HepG2 (cell line): ENCODE measurements at regions not wholly inside any gene's neighbourhood (a gene's known extent, or its start where the extent isn't known, plus 50 kb on each side); places are given as distances from the start of the nearest gene placed in this dataset.

Experiments
- ATAC-seq: fragments of 200-7000 bp; cut with Tn5 transposase; 3 replicates; pipeline ENCODE4 v1.9.1; 2020; ENCODE audit warnings: mild to moderate bottlenecking, moderate library complexity
- BruUV-seq: library from RNA; stranded (reverse); fragments of 400-500 nt; replicated peaks from 2 replicates; lab custom pipeline; 2021; lab: Mats Ljungman, UMichigan
- CTCF ChIA-PET: fragments of 300-600 bp; formaldehyde crosslinking; extraction: SDS; loops from one replicate; lab custom pipeline; 2021; ENCODE audit warnings: low total read pairs, inconsistent platforms, low intra/inter-chr PET ratio; lab: Yijun Ruan, JAX
- POLR2A ChIA-PET: fragments of 350-600 bp; sonication (Branson Sonifier 250); formaldehyde crosslinking; loops from one replicate; lab custom pipeline; 2020; ENCODE audit warnings: antibody characterized with exemption, inconsistent platforms; lab: Yijun Ruan, JAX
- DNase-seq: peaks from one replicate; pipeline ENCODE4 v3.0.0-alpha.2; 2015; ENCODE audit warnings: low spot score
- FAIRE-seq: peaks from 3 replicates; lab custom pipeline; 2011; peaks lifted over from hg19 to GRCh38; lab: Jason Lieb, UNC
- H2AFZ ChIP-seq: one replicate; pipeline ENCODE4 v1.6.1; 2011; ENCODE audit warnings: low read length, inconsistent platforms
- H3K27ac ChIP-seq: fragments of 300-600 bp; 3 replicates; pipeline ENCODE4 v1.8.0; 2011; ENCODE audit warnings: mixed run types, mild to moderate bottlenecking, mixed read lengths, low read length, inconsistent platforms; ENCODE audit not compliant: insufficient read depth; ENCODE audit errors: extremely low read length
- H3K27me3 ChIP-seq, 2 experiments: fragments of 200-600 bp in 1 of 2; 2 replicates in 1 of 2; 3 replicates in 1 of 2; pipeline versions ENCODE4 v1.6.0 to v1.8.0; 2011; ENCODE audit warnings: low read length in 2 of 2, mild to moderate bottlenecking in 2 of 2, moderate library complexity in 2 of 2, inconsistent platforms in 1 of 2; ENCODE audit not compliant: insufficient read depth in 2 of 2, control insufficient read depth in 1 of 2
- H3K36me3 ChIP-seq, 2 experiments: fragments of 200-600 bp in 1 of 2; replicated peaks in 1 of 2; 2 replicates in 1 of 2; 3 replicates in 1 of 2; pipeline versions ENCODE4 v1.5.1 to v1.8.0; 2011; ENCODE audit warnings: low read length in 2 of 2, inconsistent platforms in 1 of 2; ENCODE audit not compliant: insufficient read depth in 2 of 2, control insufficient read depth in 1 of 2
- H3K4me1 ChIP-seq: 2 replicates; pipeline ENCODE4 v1.5.1; 2012; ENCODE audit warnings: low read length, inconsistent platforms; ENCODE audit not compliant: insufficient read depth
- H3K4me2 ChIP-seq: 2 replicates; pipeline ENCODE4 v1.6.0; 2011; ENCODE audit warnings: low read depth, low read length, inconsistent platforms
- H3K4me3 ChIP-seq, 3 experiments: fragments of 200-600 bp in 1 of 3; sonication (generic), shearing (Covaris generic) in 1 of 3; replicated peaks in 1 of 3; 2 replicates each; pipeline ENCODE4 v1.5.1; 2011 to 2016; ENCODE audit warnings: low read length in 3 of 3, inconsistent platforms in 2 of 3, low read depth in 2 of 3, mild to moderate bottlenecking in 2 of 3, control low read depth in 1 of 3, mixed read lengths in 1 of 3; ENCODE audit not compliant: insufficient read depth in 1 of 3
- H3K79me2 ChIP-seq: one replicate; pipeline ENCODE4 v1.6.1; 2011; ENCODE audit warnings: low read length, inconsistent platforms; ENCODE audit not compliant: insufficient read depth
- H3K9ac ChIP-seq: 2 replicates; pipeline ENCODE4 v1.6.0; 2011; ENCODE audit warnings: mild to moderate bottlenecking, low read depth, low read length, inconsistent platforms; ENCODE audit not compliant: insufficient read depth
- H3K9me3 ChIP-seq: 2 replicates; pipeline ENCODE4 v1.5.1; 2012; ENCODE audit warnings: mild to moderate bottlenecking, low read length
- H4K20me1 ChIP-seq: 2 replicates; pipeline ENCODE4 v1.6.0; 2011; ENCODE audit warnings: inconsistent platforms, mild to moderate bottlenecking, low read length, moderate library complexity; ENCODE audit not compliant: insufficient read depth
- ARID2 ChIP-seq: sonication (generic); formaldehyde crosslinking; IDR thresholded peaks from 2 replicates; pipeline ENCODE4 v1.8.1; 2022; ENCODE audit warnings: mild to moderate bottlenecking, missing genetic modification reagents, borderline replicate concordance
- CCAR2 ChIP-seq: fragments of 200-400 bp; formaldehyde crosslinking; optimal IDR thresholded peaks from 2 replicates; pipeline ENCODE3; 2018; ENCODE audit warnings: low read depth, mild to moderate bottlenecking, low read length, moderate library complexity
- FOXK1 ChIP-seq: sonication (generic); formaldehyde crosslinking; IDR thresholded peaks from 2 replicates; pipeline ENCODE4 v1.4.0; 2020; ENCODE audit warnings: low read depth, missing genetic modification reagents, borderline replicate concordance
- KDM4B ChIP-seq: sonication (generic); formaldehyde crosslinking; IDR thresholded peaks from 2 replicates; pipeline ENCODE4 v1.4.0; 2020; ENCODE audit warnings: missing genetic modification reagents
- KDM5B ChIP-seq: sonication (generic); formaldehyde crosslinking; IDR thresholded peaks from 2 replicates; pipeline ENCODE4 v1.4.0; 2020; ENCODE audit warnings: missing genetic modification reagents, mild to moderate bottlenecking, borderline replicate concordance
- NR2C2 ChIP-seq: sonication (generic); formaldehyde crosslinking; IDR thresholded peaks from 2 replicates; pipeline ENCODE4 v1.4.0; 2020; ENCODE audit warnings: missing genetic modification reagents, mild to moderate bottlenecking, moderate library complexity, borderline replicate concordance
- ZMYM3 ChIP-seq: sonication (generic); formaldehyde crosslinking; IDR thresholded peaks from 2 replicates; pipeline ENCODE4 v1.5.1; 2020; ENCODE audit warnings: mild to moderate bottlenecking, missing genetic modification reagents
- ZNF296 ChIP-seq: sonication (generic); formaldehyde crosslinking; conservative IDR thresholded peaks from 2 replicates; pipeline ENCODE4 v1.5.0; 2020; ENCODE audit warnings: mild to moderate bottlenecking, missing genetic modification reagents
- WGBS: methylation state at CpG from one replicate; pipeline ENCODE4 v1.1.6; 2017; ENCODE audit warnings: low lambda C conversion rate; 5-methylcytosine and 5-hydroxymethylcytosine counted together
- in situ Hi-C: cut with HindIII; loops from 2 replicates; pipeline ENCODE4 v1.10.0; 2017; ENCODE audit warnings: low pct_unique_long_range_greater_than_20kb; ENCODE audit not compliant: extremely low pct_ligation_motif_present
- intact Hi-C: fragments of 100-400 bp; cut with micrococcal nuclease; formaldehyde crosslinking; loops from one replicate; pipeline ENCODE4 v1.10.0; 2022; ENCODE audit not compliant: unreplicated experiment
- TF ChIP-seq, protein P1 (sequence below): sonication (generic); formaldehyde crosslinking; IDR thresholded peaks from 2 replicates; pipeline ENCODE4 v1.4.0; 2020; ENCODE audit warnings: missing genetic modification reagents, borderline replicate concordance
- TF ChIP-seq, protein P2 (sequence below): sonication (generic); formaldehyde crosslinking; IDR thresholded peaks from 2 replicates; pipeline ENCODE4 v1.8.0; 2022; ENCODE audit warnings: low read depth, missing genetic modification reagents
- TF ChIP-seq, protein P3 (sequence below): sonication (generic); formaldehyde crosslinking; IDR thresholded peaks from 2 replicates; pipeline ENCODE4 v1.4.0; 2020; ENCODE audit warnings: low read depth, mild to moderate bottlenecking, missing genetic modification reagents
- TF ChIP-seq, protein P4 (sequence below): sonication (generic); formaldehyde crosslinking; IDR thresholded peaks from 2 replicates; pipeline ENCODE4 v1.5.0; 2020; ENCODE audit warnings: missing genetic modification reagents
- TF ChIP-seq, protein P5 (sequence below): sonication (generic); formaldehyde crosslinking; IDR thresholded peaks from 2 replicates; pipeline ENCODE4 v1.4.0; 2020; ENCODE audit warnings: missing genetic modification reagents

DNA sequence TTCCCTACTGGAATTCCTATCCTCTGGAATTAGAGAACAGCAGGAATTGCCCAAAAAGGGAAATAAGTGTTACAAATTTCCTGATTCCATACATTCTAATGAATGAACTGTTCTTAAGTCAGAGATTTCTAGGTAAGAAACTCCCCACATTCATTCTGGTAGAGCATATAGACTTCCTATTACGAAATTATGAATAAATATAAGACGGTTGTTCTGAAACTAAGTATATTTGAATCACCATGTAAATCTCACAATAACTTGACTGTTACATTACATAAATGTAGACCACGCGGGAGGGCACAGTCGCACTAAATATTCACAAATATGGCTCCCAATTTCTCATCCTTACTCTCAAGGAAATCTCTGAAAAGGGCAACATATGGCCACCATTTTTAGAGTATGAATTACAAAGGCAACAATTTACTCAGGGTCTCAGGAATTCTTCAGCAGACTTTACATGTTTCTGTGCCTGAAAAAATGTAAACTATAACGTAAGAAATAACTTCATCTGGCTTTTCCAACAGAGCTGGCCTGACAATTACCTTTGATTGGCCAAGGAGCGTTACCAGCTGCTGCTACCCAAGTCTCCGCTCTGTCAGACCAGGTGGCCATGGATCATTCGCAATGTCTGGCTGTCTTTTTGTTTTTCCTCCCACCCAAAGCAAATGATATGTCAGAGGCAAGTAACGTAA, 115.8 kb downstream of the MPP7 start (continued):
- TF ChIP-seq, protein P1, sequence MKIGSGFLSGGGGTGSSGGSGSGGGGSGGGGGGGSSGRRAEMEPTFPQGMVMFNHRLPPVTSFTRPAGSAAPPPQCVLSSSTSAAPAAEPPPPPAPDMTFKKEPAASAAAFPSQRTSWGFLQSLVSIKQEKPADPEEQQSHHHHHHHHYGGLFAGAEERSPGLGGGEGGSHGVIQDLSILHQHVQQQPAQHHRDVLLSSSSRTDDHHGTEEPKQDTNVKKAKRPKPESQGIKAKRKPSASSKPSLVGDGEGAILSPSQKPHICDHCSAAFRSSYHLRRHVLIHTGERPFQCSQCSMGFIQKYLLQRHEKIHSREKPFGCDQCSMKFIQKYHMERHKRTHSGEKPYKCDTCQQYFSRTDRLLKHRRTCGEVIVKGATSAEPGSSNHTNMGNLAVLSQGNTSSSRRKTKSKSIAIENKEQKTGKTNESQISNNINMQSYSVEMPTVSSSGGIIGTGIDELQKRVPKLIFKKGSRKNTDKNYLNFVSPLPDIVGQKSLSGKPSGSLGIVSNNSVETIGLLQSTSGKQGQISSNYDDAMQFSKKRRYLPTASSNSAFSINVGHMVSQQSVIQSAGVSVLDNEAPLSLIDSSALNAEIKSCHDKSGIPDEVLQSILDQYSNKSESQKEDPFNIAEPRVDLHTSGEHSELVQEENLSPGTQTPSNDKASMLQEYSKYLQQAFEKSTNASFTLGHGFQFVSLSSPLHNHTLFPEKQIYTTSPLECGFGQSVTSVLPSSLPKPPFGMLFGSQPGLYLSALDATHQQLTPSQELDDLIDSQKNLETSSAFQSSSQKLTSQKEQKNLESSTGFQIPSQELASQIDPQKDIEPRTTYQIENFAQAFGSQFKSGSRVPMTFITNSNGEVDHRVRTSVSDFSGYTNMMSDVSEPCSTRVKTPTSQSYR: no peak
- no peak for TF ChIP-seq NR2C2 (CRISPR knock-in tag)
- TF ChIP-seq, protein P2, sequence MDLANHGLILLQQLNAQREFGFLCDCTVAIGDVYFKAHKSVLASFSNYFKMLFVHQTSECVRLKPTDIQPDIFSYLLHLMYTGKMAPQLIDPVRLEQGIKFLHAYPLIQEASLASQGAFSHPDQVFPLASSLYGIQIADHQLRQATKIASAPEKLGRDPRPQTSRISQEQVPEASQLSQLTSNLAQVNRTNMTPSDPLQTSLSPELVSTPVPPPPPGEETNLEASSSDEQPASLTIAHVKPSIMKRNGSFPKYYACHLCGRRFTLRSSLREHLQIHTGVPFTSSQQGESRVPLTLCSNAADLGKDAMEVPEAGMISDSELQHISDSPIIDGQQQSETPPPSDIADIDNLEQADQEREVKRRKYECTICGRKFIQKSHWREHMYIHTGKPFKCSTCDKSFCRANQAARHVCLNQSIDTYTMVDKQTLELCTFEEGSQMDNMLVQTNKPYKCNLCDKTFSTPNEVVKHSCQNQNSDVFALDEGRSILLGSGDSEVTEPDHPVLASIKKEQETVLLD (CRISPR knock-in tag): no peak
- TF ChIP-seq KDM5B (CRISPR knock-in tag): no peak
- no peak for TF ChIP-seq FOXK1 (CRISPR knock-in tag)
- TF ChIP-seq ZMYM3 (CRISPR knock-in tag): no peak
- TF ChIP-seq KDM4B: no peak

DNA sequence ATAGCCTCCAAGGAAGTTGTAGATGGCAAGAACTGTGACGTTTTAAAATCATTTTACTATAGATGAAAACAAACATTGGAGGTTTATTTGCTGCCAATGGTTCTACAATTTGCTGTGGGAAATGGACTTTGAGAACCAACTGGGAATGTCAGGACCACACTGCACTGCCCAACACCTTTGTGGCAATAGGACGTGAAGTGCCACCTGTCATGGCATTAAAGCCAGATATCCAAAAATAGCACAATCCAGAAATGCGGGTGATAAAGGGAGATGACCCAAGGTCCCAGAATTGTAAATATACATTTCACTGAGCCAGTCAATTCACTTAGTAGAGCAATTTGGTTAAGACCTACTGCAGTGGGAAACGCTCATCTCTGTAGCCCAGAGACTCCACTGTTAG, 116.4 kb downstream of the MPP7 start:
- Histone ChIP-seq H3K36me3 (no peaks in the 10 kb centered on the region), H3K79me2 (no peaks in the 10 kb centered on the region), H3K4me3 (no peak overlapping the region), H2AFZ (no peak overlapping the region), H3K27me3 (no peaks in the 10 kb centered on the region), H4K20me1 (no peaks in the 10 kb centered on the region), H3K27ac (no peak overlapping the region), H3K4me1 (no peaks in the 10 kb centered on the region), H3K9ac (no peak overlapping the region), H3K9me3 (no peaks in the 10 kb centered on the region), H3K4me2 (no peak overlapping the region)
- BruUV-seq: no TSS peak
- 88% methylated on average over 4 of the region's 4 CpGs for WGBS
- DNase-seq (no peak), ATAC-seq (no peak), FAIRE-seq (no peak)
- POLR2A ChIA-PET: no interaction called here
- CTCF ChIA-PET: no interaction called here
- intact Hi-C loops: no loop called here
- in situ Hi-C loops: no loop called here
- TF ChIP-seq, protein P3, sequence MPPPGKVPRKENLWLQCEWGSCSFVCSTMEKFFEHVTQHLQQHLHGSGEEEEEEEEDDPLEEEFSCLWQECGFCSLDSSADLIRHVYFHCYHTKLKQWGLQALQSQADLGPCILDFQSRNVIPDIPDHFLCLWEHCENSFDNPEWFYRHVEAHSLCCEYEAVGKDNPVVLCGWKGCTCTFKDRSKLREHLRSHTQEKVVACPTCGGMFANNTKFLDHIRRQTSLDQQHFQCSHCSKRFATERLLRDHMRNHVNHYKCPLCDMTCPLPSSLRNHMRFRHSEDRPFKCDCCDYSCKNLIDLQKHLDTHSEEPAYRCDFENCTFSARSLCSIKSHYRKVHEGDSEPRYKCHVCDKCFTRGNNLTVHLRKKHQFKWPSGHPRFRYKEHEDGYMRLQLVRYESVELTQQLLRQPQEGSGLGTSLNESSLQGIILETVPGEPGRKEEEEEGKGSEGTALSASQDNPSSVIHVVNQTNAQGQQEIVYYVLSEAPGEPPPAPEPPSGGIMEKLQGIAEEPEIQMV (CRISPR knock-in tag): no peak
- TF ChIP-seq, protein P4, sequence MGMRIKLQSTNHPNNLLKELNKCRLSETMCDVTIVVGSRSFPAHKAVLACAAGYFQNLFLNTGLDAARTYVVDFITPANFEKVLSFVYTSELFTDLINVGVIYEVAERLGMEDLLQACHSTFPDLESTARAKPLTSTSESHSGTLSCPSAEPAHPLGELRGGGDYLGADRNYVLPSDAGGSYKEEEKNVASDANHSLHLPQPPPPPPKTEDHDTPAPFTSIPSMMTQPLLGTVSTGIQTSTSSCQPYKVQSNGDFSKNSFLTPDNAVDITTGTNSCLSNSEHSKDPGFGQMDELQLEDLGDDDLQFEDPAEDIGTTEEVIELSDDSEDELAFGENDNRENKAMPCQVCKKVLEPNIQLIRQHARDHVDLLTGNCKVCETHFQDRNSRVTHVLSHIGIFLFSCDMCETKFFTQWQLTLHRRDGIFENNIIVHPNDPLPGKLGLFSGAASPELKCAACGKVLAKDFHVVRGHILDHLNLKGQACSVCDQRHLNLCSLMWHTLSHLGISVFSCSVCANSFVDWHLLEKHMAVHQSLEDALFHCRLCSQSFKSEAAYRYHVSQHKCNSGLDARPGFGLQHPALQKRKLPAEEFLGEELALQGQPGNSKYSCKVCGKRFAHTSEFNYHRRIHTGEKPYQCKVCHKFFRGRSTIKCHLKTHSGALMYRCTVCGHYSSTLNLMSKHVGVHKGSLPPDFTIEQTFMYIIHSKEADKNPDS (CRISPR knock-in tag): no peak
- no peak for TF ChIP-seq ARID2 (CRISPR knock-in tag)
- no peak for TF ChIP-seq CCAR2
- TF ChIP-seq, protein P5, sequence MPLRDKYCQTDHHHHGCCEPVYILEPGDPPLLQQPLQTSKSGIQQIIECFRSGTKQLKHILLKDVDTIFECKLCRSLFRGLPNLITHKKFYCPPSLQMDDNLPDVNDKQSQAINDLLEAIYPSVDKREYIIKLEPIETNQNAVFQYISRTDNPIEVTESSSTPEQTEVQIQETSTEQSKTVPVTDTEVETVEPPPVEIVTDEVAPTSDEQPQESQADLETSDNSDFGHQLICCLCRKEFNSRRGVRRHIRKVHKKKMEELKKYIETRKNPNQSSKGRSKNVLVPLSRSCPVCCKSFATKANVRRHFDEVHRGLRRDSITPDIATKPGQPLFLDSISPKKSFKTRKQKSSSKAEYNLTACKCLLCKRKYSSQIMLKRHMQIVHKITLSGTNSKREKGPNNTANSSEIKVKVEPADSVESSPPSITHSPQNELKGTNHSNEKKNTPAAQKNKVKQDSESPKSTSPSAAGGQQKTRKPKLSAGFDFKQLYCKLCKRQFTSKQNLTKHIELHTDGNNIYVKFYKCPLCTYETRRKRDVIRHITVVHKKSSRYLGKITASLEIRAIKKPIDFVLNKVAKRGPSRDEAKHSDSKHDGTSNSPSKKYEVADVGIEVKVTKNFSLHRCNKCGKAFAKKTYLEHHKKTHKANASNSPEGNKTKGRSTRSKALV (CRISPR knock-in tag): no peak
- TF ChIP-seq ZNF296: no peak
